GM23338 (cell line): ENCODE measurements at regions not wholly inside any gene's neighbourhood (a gene's known extent, or its start where the extent isn't known, plus 50 kb on each side); places are given as distances from the start of the nearest gene placed in this dataset.

Experiments used
- ATAC-seq: fragments of 200-7000 bp; cut with Tn5 transposase; 3 replicates; pipeline ENCODE4 v1.9.1; 2020
- DNase-seq: peaks from one replicate; pipeline ENCODE4 v3.0.0-alpha.2; 2015; ENCODE audit warnings: low spot score
- H2AFZ ChIP-seq: fragments of 200-600 bp; sonication (generic); 2 replicates; pipeline ENCODE4 v1.8.0; 2016; ENCODE audit warnings: antibody characterized with exemption, mild to moderate bottlenecking, moderate library complexity
- H3F3A ChIP-seq: fragments of 200-600 bp; sonication (generic); replicated peaks from 2 replicates; pipeline ENCODE4 v1.8.0; 2017; ENCODE audit warnings: antibody characterized with exemption, mixed run types, low read depth
- H3K27ac ChIP-seq: fragments of 200-600 bp; sonication (generic); 2 replicates; pipeline ENCODE4 v1.6.1; 2016; ENCODE audit warnings: low read depth
- H3K27me3 ChIP-seq: fragments of 200-600 bp; sonication (generic); 2 replicates; pipeline ENCODE4 v1.8.0; 2016; ENCODE audit warnings: mild to moderate bottlenecking, mixed run types, moderate library complexity; ENCODE audit not compliant: insufficient read depth
- H3K36me3 ChIP-seq: fragments of 200-600 bp; sonication (generic); 2 replicates; pipeline ENCODE4 v1.8.0; 2016; ENCODE audit warnings: mild to moderate bottlenecking; ENCODE audit not compliant: insufficient read depth
- H3K4me1 ChIP-seq: fragments of 200-600 bp; sonication (generic); 2 replicates; pipeline ENCODE4 v1.8.0; 2016; ENCODE audit warnings: mild to moderate bottlenecking, moderate library complexity; ENCODE audit not compliant: insufficient read depth
- H3K4me2 ChIP-seq: fragments of 200-600 bp; sonication (generic); 2 replicates; pipeline ENCODE4 v1.7.1; 2017; ENCODE audit warnings: mixed run types
- H3K4me3 ChIP-seq: fragments of 200-600 bp; sonication (generic); 2 replicates; pipeline ENCODE4 v1.6.1; 2016; ENCODE audit warnings: mixed run types
- H3K79me2 ChIP-seq: fragments of 200-600 bp; sonication (generic); replicated peaks from 2 replicates; pipeline ENCODE4 v1.8.0; 2017; ENCODE audit warnings: mild to moderate bottlenecking; ENCODE audit not compliant: insufficient read depth
- H3K9me2 ChIP-seq: fragments of 200-600 bp; sonication (generic); 2 replicates; pipeline ENCODE4 v1.8.0; 2017; ENCODE audit not compliant: insufficient read depth
- H4K20me1 ChIP-seq: fragments of 200-600 bp; sonication (generic); replicated peaks from 2 replicates; pipeline ENCODE4 v1.8.0; 2017; ENCODE audit warnings: mild to moderate bottlenecking; ENCODE audit not compliant: insufficient read depth
- H3K27ac Mint-ChIP-seq: 2 replicates; pipeline ENCODE4 v1.8.0; 2020; ENCODE audit warnings: inconsistent platforms, mild to moderate bottlenecking, moderate library complexity, mixed read lengths
- H3K27me3 Mint-ChIP-seq: 3 replicates; pipeline ENCODE4 v1.8.0; 2022; ENCODE audit warnings: low read depth, mild to moderate bottlenecking, moderate library complexity, mixed read lengths, inconsistent platforms; ENCODE audit not compliant: insufficient read depth, poor library complexity
- H3K36me3 Mint-ChIP-seq: 3 replicates; pipeline ENCODE4 v1.8.0; 2021; ENCODE audit warnings: low read depth, mild to moderate bottlenecking, inconsistent platforms, moderate library complexity, mixed read lengths
- H3K4me1 Mint-ChIP-seq: 3 replicates; pipeline ENCODE4 v1.8.0; 2020; ENCODE audit warnings: mild to moderate bottlenecking, inconsistent platforms, mixed read lengths
- H3K4me3 Mint-ChIP-seq: 3 replicates; pipeline ENCODE4 v1.8.0; 2021; ENCODE audit warnings: moderate library complexity, mild to moderate bottlenecking, inconsistent platforms, mixed read lengths
- H3K9me3 Mint-ChIP-seq: 3 replicates; pipeline ENCODE4 v1.8.0; 2020; ENCODE audit warnings: moderate library complexity, mild to moderate bottlenecking, inconsistent platforms, mixed read lengths
- EZH2 ChIP-seq: fragments of 200-600 bp; sonication (generic); IDR thresholded peaks from one replicate; pipeline ENCODE4 v1.8.0; 2017; ENCODE audit warnings: antibody characterized with exemption, mild to moderate bottlenecking, low read depth; ENCODE audit not compliant: unreplicated experiment
- EZH2phosphoT487 ChIP-seq: fragments of 200-600 bp; sonication (generic); IDR thresholded peaks from one replicate; pipeline ENCODE4 v1.8.1; 2018; ENCODE audit warnings: antibody characterized with exemption; ENCODE audit not compliant: unreplicated experiment
- JUNB ChIP-seq: IDR thresholded peaks from one replicate; pipeline ENCODE4 v1.6.1; 2016; ENCODE audit warnings: antibody characterized with exemption; ENCODE audit not compliant: unreplicated experiment
- POLR2AphosphoS5 ChIP-seq: IDR thresholded peaks from 2 replicates; pipeline ENCODE4 v1.6.1; 2016; ENCODE audit warnings: antibody characterized with exemption, low read depth
- ZNF114 ChIP-seq: fragments of 250-450 bp; sonication (Bioruptor Pico); IDR thresholded peaks from 2 replicates; pipeline ENCODE4 v1.5.0; 2020; ENCODE audit warnings: mild to moderate bottlenecking, moderate library complexity
- TF ChIP-seq, protein P1 (sequence below), 2 experiments: fragments of 200-600 bp in 1 of 2; sonication (generic) in 1 of 2; conservative IDR thresholded peaks; 2 replicates each; pipeline versions ENCODE4 v1.5.1 to v1.6.1; 2016 to 2017; ENCODE audit warnings: antibody characterized with exemption in 2 of 2, low read depth in 2 of 2, mild to moderate bottlenecking in 2 of 2, moderate library complexity in 1 of 2

DNA sequence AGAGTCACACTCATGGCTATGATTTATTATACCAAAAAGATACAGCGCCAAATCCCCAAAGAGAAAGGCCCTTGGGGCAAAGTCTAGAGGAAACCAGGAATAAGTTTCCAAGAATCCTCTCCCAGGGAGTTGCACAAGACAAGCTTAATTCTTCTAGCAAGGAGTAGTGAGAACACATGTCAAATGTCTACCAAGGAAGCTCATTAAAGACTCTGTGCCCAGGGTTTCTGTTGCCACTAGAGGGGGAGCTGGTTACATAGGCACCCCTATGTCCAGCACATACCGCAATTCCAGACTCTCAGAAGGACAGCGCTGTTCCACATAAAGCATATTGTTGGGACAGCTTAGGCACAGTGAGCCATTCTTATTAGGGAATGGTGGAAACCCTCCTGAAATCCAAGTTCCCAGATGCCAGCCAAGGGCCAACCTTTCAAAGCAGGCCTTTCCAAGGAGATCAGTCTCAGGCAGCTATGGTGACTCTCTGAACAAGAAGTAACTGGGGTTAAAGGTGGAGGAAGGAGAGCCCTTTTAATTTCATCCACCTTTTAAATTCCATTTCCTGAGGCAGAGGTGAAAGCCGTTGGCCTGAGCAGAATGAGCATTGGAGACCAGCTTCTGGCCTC, 194.2 kb downstream of the UACA start:
- peak; percentile 53 for DNase-seq
- peak; percentile 80 for ATAC-seq
- peaks cover 3% of the 10 kb centered on the region for H3K9me3 Mint-ChIP-seq
- H3K27ac ChIP-seq = no peak overlapping the region
- peaks cover 5% of the 10 kb centered on the region; the same call in 2 of the 3 replicates for H3K4me1 Mint-ChIP-seq
- no peaks in the 10 kb centered on the region for H3F3A ChIP-seq
- no peaks in the 10 kb centered on the region for H3K36me3 ChIP-seq
- H3K27ac Mint-ChIP-seq = no peak overlapping the region; the same call in 1 of the 2 replicates
- no peaks in the 10 kb centered on the region for H3K79me2 ChIP-seq
- peaks cover 2% of the 10 kb centered on the region; the same call in 2 of the 3 replicates for H3K36me3 Mint-ChIP-seq
- H3K4me3 ChIP-seq = no peak overlapping the region
- H2AFZ ChIP-seq = no peak overlapping the region
- no peaks in the 10 kb centered on the region for H3K9me2 ChIP-seq
- no peaks in the 10 kb centered on the region for H4K20me1 ChIP-seq
- no peak overlapping the region for H3K4me3 Mint-ChIP-seq
- no peak overlapping the region for H3K4me2 ChIP-seq
- H3K27me3 Mint-ChIP-seq = peaks cover 12% of the 10 kb centered on the region
- TF ChIP-seq EZH2 = no peak
- TF ChIP-seq, protein P1, sequence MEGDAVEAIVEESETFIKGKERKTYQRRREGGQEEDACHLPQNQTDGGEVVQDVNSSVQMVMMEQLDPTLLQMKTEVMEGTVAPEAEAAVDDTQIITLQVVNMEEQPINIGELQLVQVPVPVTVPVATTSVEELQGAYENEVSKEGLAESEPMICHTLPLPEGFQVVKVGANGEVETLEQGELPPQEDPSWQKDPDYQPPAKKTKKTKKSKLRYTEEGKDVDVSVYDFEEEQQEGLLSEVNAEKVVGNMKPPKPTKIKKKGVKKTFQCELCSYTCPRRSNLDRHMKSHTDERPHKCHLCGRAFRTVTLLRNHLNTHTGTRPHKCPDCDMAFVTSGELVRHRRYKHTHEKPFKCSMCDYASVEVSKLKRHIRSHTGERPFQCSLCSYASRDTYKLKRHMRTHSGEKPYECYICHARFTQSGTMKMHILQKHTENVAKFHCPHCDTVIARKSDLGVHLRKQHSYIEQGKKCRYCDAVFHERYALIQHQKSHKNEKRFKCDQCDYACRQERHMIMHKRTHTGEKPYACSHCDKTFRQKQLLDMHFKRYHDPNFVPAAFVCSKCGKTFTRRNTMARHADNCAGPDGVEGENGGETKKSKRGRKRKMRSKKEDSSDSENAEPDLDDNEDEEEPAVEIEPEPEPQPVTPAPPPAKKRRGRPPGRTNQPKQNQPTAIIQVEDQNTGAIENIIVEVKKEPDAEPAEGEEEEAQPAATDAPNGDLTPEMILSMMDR (conservative IDR thresholded peaks at IDR 0.05; ENCODE audit: low read depth in 2 of 2) = peak; percentile 68 to 83
- no peaks in the 10 kb centered on the region for H3K4me1 ChIP-seq
- no peaks in the 10 kb centered on the region for H3K27me3 ChIP-seq

DNA sequence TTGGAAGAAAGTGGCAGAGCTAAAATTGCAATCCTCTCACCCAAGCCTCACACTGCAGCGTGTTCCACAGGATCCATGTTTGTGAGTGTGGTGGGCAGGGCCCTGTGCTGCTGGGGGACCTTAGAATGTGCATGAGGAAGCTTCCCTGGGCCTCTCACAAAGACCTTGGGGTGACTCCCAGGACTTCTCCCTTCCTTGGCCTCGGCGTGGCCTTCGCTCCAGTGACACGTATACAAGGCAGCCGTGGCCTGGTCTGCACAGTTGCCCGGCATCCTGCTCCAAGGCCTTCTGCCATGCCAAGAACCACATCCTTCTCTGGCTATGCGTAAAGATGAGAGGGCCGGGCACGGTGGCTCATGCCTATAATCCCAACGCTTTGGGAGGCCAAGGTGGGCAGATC, 196.4 kb downstream of the UACA start:
- DNase-seq = no peak
- H3K4me3 Mint-ChIP-seq = no peak overlapping the region
- Histone ChIP-seq H3K4me1 (no peaks in the 10 kb centered on the region), H3K4me3 (no peak overlapping the region), H3K9me2 (no peaks in the 10 kb centered on the region), H3K27ac (no peak overlapping the region), H3K36me3 (no peaks in the 10 kb centered on the region), H2AFZ (peak overlapping the region; percentile 69; the same call in 1 of the 2 replicates), H3K27me3 (no peaks in the 10 kb centered on the region), H3K79me2 (no peaks in the 10 kb centered on the region), H3K4me2 (no peak overlapping the region), H4K20me1 (no peaks in the 10 kb centered on the region), H3F3A (no peaks in the 10 kb centered on the region)
- no peak for TF ChIP-seq JUNB
- TF ChIP-seq EZH2phosphoT487 = no peak
- TF ChIP-seq ZNF114 = no peak
- TF ChIP-seq, protein P1 (conservative IDR thresholded peaks at IDR 0.05; ENCODE audit: low read depth in 2 of 2) = no peak
- no peak for TF ChIP-seq POLR2AphosphoS5
- no peaks in the 10 kb centered on the region for H3K36me3 Mint-ChIP-seq
- H3K27ac Mint-ChIP-seq = no peak overlapping the region
- no peak for ATAC-seq
- H3K9me3 Mint-ChIP-seq = no peaks in the 10 kb centered on the region
- H3K27me3 Mint-ChIP-seq = peaks cover 9% of the 10 kb centered on the region
- peaks cover 5% of the 10 kb centered on the region; the same call in 2 of the 3 replicates for H3K4me1 Mint-ChIP-seq
